T-helper 1 cell treated with Interleukin-12 subunit alpha and Interleukin-12 subunit beta and Interleukin-4 antibody, amounts not matched to agents 30 μg/mL and 1 μg/mL, for 36 hours (primary cell): ENCODE measurements at regions not wholly inside any gene's neighbourhood (a gene's known extent, or its start where the extent isn't known, plus 50 kb on each side); places are given as distances from the start of the nearest gene placed in this dataset.

Experiments
- H3K27ac Mint-ChIP-seq: one replicate; pipeline ENCODE4 v1.8.0; 2021; ENCODE audit warnings: mild to moderate bottlenecking, mixed read lengths
- H3K27me3 Mint-ChIP-seq: one replicate; pipeline ENCODE4 v1.8.0; 2021; ENCODE audit warnings: low read depth, mixed read lengths
- H3K36me3 Mint-ChIP-seq: one replicate; pipeline ENCODE4 v1.8.0; 2021; ENCODE audit warnings: low read depth, mixed read lengths
- H3K4me1 Mint-ChIP-seq: one replicate; pipeline ENCODE4 v1.8.0; 2021; ENCODE audit warnings: low read depth, mixed read lengths
- H3K4me3 Mint-ChIP-seq: one replicate; pipeline ENCODE4 v1.8.0; 2021; ENCODE audit warnings: mild to moderate bottlenecking, moderate library complexity, mixed read lengths
- H3K9me3 Mint-ChIP-seq: one replicate; pipeline ENCODE4 v1.8.0; 2021; ENCODE audit warnings: mixed read lengths

DNA sequence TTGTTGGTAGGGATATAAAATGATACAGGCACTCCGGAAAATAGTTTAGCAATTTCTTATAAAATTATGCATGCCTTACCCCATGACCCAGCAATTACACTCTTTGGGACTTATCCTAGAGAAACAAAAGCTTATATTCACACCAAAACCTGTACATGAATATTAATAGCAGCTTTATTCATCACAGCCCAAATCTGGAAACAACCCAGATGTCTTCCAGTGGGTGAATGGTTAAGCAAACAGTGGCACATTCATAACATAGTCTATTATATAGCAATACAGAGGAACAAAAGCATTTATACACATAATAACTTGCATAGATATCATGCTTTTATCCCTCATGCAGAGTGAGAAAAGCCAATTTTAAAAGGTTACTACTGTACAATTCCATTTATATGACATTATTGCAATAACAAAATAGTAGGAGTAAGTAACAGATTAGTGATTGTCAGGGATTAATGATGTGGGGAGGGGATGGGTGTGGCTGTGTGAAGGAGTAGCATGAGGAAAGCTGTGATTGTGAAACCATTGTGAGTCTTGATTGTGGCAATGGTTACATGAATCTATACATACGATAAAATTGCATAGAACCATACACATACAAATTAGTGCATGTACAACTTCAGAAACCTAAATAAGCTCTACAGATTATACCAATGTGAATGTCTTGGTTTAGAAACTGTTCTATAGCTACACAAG, 363.1 kb upstream of the OR4E1 start:
- Mint-ChIP-seq H3K27ac (no peak overlapping the region), H3K4me1 (peaks cover 8% of the 10 kb centered on the region), H3K36me3 (no peaks in the 10 kb centered on the region), H3K27me3 (peaks cover 15% of the 10 kb centered on the region), H3K4me3 (no peak overlapping the region), H3K9me3 (no peaks in the 10 kb centered on the region)

DNA sequence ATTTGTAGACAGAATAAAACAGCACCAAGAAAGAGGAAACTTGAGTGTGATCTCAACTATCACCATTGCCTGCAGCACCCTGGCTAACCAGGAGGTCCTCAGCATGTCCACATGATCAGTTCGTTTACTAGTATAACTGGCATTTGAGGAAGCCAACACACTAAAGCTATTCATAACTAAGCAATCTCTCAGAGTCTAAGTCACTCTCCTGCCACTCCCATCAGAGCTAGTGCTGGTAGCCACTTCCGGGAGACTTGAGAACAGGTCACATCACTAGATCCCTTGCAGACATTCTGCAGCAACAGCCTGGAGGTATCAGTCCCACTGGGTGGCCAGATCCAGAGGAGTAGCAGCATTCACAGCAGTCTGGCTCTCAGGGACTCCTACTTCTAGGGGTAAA, 352.9 kb upstream of the OR4E1 start:
- Mint-ChIP-seq H3K27me3 (peaks cover 19% of the 10 kb centered on the region), H3K36me3 (no peaks in the 10 kb centered on the region), H3K4me1 (peaks cover 5% of the 10 kb centered on the region), H3K27ac (no peak overlapping the region), H3K4me3 (no peak overlapping the region), H3K9me3 (no peaks in the 10 kb centered on the region)

DNA sequence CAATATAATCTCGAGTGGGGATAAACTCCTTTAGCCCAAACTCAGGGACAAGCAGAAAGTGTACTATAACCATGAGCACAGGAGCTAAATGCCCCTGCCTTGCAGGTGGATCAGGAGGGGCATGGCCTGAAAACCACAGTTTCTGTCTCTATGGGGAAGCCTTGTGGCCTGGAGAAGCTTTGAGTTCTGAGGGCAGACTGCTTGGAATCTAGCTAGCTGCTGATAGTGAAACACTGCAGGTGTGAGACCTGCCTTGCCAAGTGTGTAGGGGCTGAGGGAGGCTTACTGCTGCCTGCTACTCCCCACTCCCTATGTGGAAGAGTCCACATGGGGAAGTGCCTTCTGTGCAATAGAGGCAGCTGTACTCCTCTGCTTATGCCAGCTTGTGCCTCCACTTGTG, 352.3 kb upstream of the OR4E1 start:
- Mint-ChIP-seq H3K4me1 (peaks cover 5% of the 10 kb centered on the region), H3K36me3 (no peaks in the 10 kb centered on the region), H3K27me3 (peaks cover 19% of the 10 kb centered on the region), H3K4me3 (no peak overlapping the region), H3K27ac (no peak overlapping the region), H3K9me3 (no peaks in the 10 kb centered on the region)

DNA sequence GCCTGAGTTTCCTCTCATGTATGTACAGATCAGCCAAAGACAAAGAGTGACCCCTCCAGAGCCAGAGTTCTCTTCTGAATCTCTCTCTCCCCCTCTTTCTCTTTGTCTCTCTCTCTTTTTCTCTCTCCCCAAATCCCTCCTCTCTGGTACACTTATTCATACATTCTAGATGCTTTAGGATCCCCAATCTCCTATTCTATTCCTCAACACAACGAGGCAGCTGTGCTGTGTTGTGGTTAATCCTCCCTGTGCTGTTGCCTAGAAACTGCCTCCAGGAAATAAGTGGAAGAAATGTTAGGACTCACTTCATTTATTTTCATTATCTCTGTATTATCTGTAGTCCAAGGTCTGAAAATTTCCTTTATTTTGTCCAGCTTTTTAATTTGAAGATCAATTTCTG, 350.5 kb upstream of the OR4E1 start:
- Mint-ChIP-seq H3K27me3 (peaks cover 19% of the 10 kb centered on the region), H3K4me3 (no peak overlapping the region), H3K36me3 (peaks cover 1% of the 10 kb centered on the region), H3K27ac (no peak overlapping the region), H3K9me3 (no peaks in the 10 kb centered on the region), H3K4me1 (peaks cover 7% of the 10 kb centered on the region)

DNA sequence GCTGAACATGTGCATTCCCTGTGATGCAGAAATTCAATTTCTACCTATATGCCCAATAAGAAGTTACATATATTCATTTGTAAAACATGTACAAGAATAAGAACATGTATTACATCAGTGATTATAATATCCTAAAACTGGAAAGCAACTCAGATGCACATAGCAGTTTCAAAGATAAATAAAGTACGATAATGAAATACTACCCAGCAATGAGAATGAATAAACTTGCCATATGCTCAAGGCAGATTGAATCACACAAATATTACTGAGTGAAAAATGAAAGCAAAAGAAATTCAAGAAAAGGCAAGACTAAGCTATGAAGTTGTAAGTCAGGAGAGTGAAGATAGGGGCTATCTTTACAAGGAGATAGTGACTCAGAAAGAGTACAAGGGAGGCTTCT, 345.3 kb upstream of the OR4E1 start:
- Mint-ChIP-seq H3K27me3 (peaks cover 9% of the 10 kb centered on the region), H3K36me3 (peaks cover 1% of the 10 kb centered on the region), H3K9me3 (no peaks in the 10 kb centered on the region), H3K4me3 (no peak overlapping the region), H3K27ac (no peak overlapping the region), H3K4me1 (peaks cover 3% of the 10 kb centered on the region)

DNA sequence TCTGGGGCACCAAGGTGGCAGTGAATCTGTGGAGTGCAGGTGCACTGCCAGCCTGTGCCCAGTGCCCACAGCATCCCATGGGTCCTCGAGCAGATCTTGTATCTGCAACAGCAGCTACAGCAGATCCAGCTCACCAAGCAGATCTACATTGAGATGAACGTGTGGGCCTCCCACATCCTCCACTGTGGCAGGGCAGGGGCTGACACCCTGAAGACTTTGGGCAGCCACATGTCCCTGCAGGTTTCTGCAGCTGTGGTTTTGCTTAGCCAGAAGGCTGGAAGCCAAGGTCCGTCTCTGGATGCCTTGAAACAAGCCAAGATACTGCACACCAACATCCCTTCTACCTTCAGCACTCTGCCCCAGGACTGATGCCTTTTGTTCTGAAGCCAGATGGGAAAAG, 338.8 kb upstream of the OR4E1 start:
- H3K4me3 Mint-ChIP-seq: no peak overlapping the region
- no peaks in the 10 kb centered on the region for H3K27me3 Mint-ChIP-seq
- H3K4me1 Mint-ChIP-seq: peaks cover 8% of the 10 kb centered on the region
- H3K36me3 Mint-ChIP-seq: peaks cover under 1% of the 10 kb centered on the region
- no peak overlapping the region for H3K27ac Mint-ChIP-seq
- H3K9me3 Mint-ChIP-seq: no peaks in the 10 kb centered on the region

DNA sequence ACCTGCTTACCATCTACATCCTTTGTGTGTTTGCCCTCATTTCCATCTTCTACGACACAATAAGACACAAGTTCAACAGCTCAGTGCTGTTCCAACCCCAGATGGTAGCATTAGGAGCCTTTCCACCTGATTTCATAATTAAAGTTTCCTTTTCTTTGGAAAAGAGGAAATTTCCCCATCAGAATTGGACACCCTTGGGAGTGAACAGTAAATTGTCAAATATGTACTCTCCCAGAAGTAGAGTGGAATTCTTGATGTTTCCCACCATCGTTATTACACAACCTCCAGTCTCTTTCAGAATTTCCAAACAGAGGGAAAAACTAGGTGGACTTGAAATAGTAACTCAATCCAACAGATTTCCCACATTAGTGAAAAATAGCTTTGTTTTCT, 337.6 kb upstream of the OR4E1 start:
- Mint-ChIP-seq H3K36me3 (peaks cover 3% of the 10 kb centered on the region), H3K9me3 (no peaks in the 10 kb centered on the region), H3K4me3 (no peak overlapping the region), H3K4me1 (peaks cover 14% of the 10 kb centered on the region), H3K27ac (no peak overlapping the region), H3K27me3 (no peaks in the 10 kb centered on the region)

DNA sequence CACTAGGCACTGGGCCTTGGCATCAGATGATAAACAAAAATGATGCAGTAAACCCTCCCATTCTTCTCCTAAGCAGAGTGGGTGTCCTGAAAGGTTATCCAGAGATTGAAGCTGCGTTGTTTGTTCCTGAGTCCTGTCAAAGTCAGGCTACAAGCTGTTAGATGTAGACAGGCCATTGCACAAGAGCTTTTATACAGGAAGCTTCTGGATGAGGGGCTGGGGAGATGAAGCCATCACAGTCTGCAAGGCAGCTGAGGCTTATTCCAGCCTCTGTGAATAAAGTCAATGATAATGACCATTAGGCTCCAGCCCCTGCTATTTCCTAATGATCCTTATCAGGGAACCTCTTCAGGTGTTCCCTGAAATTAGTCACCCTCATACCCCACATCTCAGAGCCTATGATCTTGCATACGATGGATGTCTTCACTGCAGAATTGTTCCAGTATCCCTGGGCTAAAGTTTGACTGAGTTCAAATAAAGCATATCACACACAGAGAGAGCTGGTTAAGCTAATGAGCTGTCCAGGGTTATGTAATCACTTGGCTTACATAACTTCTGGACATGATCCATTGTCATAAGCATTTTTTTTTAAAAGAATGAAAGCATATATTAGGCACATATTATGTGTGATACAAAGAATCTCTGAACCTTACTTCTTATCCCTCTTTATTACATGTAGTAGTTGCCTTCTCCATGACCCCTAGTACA, 337.1 kb upstream of the OR4E1 start:
- Mint-ChIP-seq H3K27ac (no peak overlapping the region), H3K27me3 (no peaks in the 10 kb centered on the region), H3K9me3 (no peaks in the 10 kb centered on the region), H3K36me3 (peaks cover 3% of the 10 kb centered on the region), H3K4me1 (peaks cover 14% of the 10 kb centered on the region), H3K4me3 (no peak overlapping the region)

DNA sequence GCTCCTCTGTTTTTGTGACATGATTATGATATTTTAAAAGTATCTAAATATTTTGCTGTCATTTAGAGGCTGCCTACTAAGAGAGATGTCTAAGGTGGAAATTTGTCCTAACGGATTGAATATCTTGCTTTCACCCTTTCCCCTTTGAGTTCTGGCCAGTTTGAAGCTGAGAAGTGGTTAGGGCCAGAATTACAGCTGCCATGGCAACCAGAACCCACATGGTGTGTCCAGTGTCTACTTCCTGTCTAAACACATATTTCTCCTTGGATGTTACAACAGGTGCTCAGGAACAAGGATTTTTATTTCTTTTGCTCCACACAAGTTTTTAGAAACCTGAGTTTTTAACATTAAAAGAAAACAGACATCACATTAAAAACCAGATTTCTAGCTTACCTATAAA, 335.1 kb upstream of the OR4E1 start:
- no peak overlapping the region for H3K27ac Mint-ChIP-seq
- H3K4me1 Mint-ChIP-seq: peaks cover 17% of the 10 kb centered on the region
- H3K4me3 Mint-ChIP-seq: no peak overlapping the region
- peaks cover 3% of the 10 kb centered on the region for H3K36me3 Mint-ChIP-seq
- no peaks in the 10 kb centered on the region for H3K9me3 Mint-ChIP-seq
- H3K27me3 Mint-ChIP-seq: no peaks in the 10 kb centered on the region

DNA sequence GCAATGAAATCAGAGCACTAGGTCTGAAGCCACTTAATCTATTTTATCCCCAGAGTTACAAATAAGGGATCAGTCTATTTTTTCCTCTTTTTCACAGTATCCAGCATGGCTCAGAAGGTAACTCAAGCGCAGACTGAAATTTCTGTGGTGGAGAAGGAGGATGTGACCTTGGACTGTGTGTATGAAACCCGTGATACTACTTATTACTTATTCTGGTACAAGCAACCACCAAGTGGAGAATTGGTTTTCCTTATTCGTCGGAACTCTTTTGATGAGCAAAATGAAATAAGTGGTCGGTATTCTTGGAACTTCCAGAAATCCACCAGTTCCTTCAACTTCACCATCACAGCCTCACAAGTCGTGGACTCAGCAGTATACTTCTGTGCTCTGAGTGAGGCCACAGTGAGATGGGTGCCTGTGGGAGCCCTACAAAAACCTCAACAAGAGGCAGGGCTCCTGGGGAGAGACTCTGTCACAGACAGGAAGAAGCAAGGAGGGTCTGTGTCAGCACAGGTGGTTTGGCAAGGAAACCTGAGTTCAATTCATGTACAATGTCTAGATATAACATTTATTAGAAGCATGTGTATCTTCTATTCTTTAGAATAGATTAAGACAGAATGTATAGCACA, 334.3 kb upstream of the OR4E1 start:
- Mint-ChIP-seq H3K9me3 (no peaks in the 10 kb centered on the region), H3K4me3 (peak overlapping the region; percentile 75), H3K27me3 (no peaks in the 10 kb centered on the region), H3K27ac (peak overlapping the region; percentile 84), H3K4me1 (peaks cover 21% of the 10 kb centered on the region), H3K36me3 (peaks cover 3% of the 10 kb centered on the region)

DNA sequence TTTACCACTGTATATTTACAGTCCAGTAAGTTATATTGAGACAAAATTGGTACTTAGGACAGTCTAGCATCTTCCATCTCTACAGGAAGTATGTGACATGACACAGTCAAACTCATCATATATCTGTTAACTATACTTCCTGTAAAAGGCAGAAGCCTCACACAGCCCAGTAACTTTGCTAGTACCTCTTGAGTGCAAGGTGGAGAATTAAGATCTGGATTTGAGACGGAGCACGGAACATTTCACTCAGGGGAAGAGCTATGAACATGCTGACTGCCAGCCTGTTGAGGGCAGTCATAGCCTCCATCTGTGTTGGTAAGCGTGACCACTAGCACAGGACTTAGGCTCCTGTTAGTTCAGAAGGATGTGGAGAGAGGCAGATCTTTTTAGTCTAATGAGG, 333.7 kb upstream of the OR4E1 start:
- H3K27ac Mint-ChIP-seq: peak overlapping the region; percentile 84

DNA sequence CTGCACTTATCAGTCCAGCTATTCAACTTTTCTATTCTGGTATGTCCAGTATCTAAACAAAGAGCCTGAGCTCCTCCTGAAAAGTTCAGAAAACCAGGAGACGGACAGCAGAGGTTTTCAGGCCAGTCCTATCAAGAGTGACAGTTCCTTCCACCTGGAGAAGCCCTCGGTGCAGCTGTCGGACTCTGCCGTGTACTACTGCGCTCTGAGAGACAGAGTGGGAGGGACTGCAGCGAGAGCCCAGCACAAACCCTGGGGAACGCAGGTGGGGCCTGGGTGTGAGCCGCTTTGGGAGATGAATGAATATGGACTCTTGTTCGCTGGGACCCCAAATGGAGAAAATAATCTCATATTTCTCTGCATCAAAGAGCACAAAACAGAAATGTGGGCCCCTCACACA, 329.8 kb upstream of the OR4E1 start:
- H3K4me3 Mint-ChIP-seq: peak overlapping the region; percentile 75
- no peaks in the 10 kb centered on the region for H3K27me3 Mint-ChIP-seq
- H3K9me3 Mint-ChIP-seq: no peaks in the 10 kb centered on the region
- H3K27ac Mint-ChIP-seq: peak overlapping the region; percentile 84
- H3K36me3 Mint-ChIP-seq: peaks cover 3% of the 10 kb centered on the region
- H3K4me1 Mint-ChIP-seq: peaks cover 28% of the 10 kb centered on the region

More for the DNA sequence above, 333.7 kb upstream of the OR4E1 start:
- H3K4me3 Mint-ChIP-seq: peak overlapping the region; percentile 75
- no peaks in the 10 kb centered on the region for H3K27me3 Mint-ChIP-seq
- peaks cover 3% of the 10 kb centered on the region for H3K36me3 Mint-ChIP-seq
- H3K9me3 Mint-ChIP-seq: no peaks in the 10 kb centered on the region
- peaks cover 21% of the 10 kb centered on the region for H3K4me1 Mint-ChIP-seq

DNA sequence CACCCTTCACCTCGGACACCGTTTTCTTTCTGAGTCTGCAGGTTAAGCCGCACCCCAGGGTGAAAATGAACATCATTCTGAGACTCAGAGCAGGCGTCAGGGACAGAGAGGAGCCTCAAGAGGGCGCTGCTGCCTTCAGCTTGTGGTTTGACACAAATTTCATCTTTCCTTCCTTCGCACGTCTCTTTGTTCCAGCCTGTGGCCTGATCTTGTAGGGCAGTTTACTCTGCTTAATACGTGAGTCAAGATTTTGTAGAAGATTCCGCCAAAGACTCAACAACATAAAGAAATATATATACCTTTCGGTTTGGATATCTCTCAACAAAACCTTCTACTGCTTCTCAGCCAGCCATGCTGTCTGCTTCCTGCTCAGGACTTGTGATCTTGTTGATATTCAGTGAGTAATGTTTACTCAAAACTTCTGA, 329.3 kb upstream of the OR4E1 start:
- Mint-ChIP-seq H3K36me3 (peaks cover 3% of the 10 kb centered on the region), H3K27ac (peak overlapping the region; percentile 84), H3K4me3 (peak overlapping the region; percentile 75)

DNA sequence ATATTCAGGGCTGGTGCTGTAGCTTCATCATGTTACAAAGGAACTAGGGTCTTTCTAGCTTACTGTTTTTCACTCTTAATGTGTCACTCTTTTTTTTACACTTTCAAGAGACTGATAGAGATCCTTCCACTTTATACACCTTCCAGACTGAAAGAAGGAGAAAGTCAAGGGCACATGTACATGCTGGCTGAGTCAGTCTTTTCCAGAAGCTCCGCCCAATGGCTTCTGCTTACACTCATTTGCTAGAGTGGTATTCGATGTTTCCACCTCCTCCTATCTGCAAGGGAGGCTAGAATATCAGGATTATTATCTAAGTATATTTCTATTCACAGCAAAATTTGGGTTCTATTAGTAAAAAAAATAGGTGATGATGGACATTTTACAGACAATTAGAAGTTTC, 325.8 kb upstream of the OR4E1 start:
- peaks cover 1% of the 10 kb centered on the region for H3K27me3 Mint-ChIP-seq
- H3K9me3 Mint-ChIP-seq: no peaks in the 10 kb centered on the region
- H3K36me3 Mint-ChIP-seq: no peaks in the 10 kb centered on the region
- H3K4me1 Mint-ChIP-seq: peaks cover 35% of the 10 kb centered on the region
- H3K27ac Mint-ChIP-seq: no peak overlapping the region
- H3K4me3 Mint-ChIP-seq: peak overlapping the region; percentile 87

More for the DNA sequence above, 329.3 kb upstream of the OR4E1 start:
- no peaks in the 10 kb centered on the region for H3K27me3 Mint-ChIP-seq
- no peaks in the 10 kb centered on the region for H3K9me3 Mint-ChIP-seq
- H3K4me1 Mint-ChIP-seq: peaks cover 24% of the 10 kb centered on the region

DNA sequence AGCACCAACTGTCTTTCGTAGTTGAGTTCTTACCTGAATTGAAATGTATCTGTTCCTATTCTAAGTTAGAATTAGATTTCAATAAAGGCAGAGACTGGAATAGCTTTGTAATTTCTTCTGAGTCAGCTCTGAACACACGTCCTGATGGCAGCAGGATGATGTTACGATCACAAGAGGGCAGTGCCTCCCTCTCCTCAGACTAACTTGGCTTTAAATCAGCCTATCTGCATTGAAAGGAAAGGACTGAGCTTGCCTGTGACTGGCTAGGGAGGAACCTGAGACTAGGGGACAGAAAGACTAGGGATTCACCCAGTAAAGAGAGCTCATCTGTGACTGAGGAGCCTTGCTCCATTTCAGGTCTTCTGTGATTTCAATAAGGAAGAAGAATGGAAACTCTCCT, 323.7 kb upstream of the OR4E1 start:
- peak overlapping the region; percentile 88 for H3K27ac Mint-ChIP-seq
- H3K4me1 Mint-ChIP-seq: peaks cover 28% of the 10 kb centered on the region
- no peaks in the 10 kb centered on the region for H3K9me3 Mint-ChIP-seq
- H3K36me3 Mint-ChIP-seq: no peaks in the 10 kb centered on the region
- peaks cover 6% of the 10 kb centered on the region for H3K27me3 Mint-ChIP-seq
- peak overlapping the region; percentile 87 for H3K4me3 Mint-ChIP-seq
